ENCODE measurements at regions not wholly inside any gene's neighbourhood (a gene's known extent, or its start where the extent isn't known, plus 50 kb on each side); places are given as distances from the start of the nearest gene placed in this dataset.
"Not testable (repeated sequence)": the region's sequence is repeated elsewhere in the genome, so short reads cannot be mapped to it uniquely, and the experiment has no call there.

DNA sequence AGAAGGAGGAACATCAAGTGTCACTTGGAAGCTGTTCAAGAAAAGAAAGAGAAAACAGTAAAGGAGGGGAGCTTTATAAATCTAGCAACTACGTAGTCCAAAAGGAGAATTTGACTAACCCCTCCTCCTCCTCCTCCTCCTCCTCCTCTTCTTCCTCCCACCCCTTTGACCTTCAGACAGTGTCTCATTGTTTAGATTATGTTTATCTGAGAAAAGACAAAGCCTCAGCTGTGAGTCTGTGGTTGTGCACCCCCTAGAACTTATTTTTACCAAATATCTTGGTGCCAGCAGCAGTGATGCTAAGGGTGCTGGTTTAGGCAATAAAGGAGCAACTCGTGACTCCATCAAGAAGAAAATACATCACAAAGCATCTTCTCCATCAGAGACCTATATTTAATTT, 68.9 kb upstream of the BMP2K start:
- H3K4me3 ChIP-seq (ENCODE audit: low read length) = no peak overlapping the region
- no peaks in the 10 kb centered on the region for H3K4me1 ChIP-seq (ENCODE audit: control insufficient read depth, insufficient read depth, low read length)
- WGBS (ENCODE audit: insufficient coverage) = no CpG with 5 or more reads among the region's 2 CpGs
- H3K36me3 ChIP-seq (ENCODE audit: control insufficient read depth, insufficient read depth, low read length) = no peaks in the 10 kb centered on the region
- peaks cover 13% of the 10 kb centered on the region for H3K9me3 ChIP-seq (replicated peaks; ENCODE audit: control insufficient read depth, low read depth, low read length)
- H3K27me3 ChIP-seq (ENCODE audit: control insufficient read depth, insufficient read depth, low read length) = no peaks in the 10 kb centered on the region
- no peak overlapping the region for H3K27ac ChIP-seq (ENCODE audit: low read length)
- no peak for DNase-seq

GRCh38 chr4:78707793-78708192, 68.4 kb upstream of the BMP2K start:
- DNase-seq = no peak
- H3K9me3 ChIP-seq (replicated peaks; ENCODE audit: control insufficient read depth, low read depth, low read length) = peaks cover 10% of the 10 kb centered on the region
- no peaks in the 10 kb centered on the region for H3K27me3 ChIP-seq (ENCODE audit: control insufficient read depth, insufficient read depth, low read length)
- no CpG with 5 or more reads among the region's 5 CpGs for WGBS (ENCODE audit: insufficient coverage)
- H3K36me3 ChIP-seq (ENCODE audit: control insufficient read depth, insufficient read depth, low read length) = no peaks in the 10 kb centered on the region
- H3K4me1 ChIP-seq (ENCODE audit: control insufficient read depth, insufficient read depth, low read length) = no peaks in the 10 kb centered on the region
- H3K4me3 ChIP-seq (ENCODE audit: low read length) = no peak overlapping the region
- no peak overlapping the region for H3K27ac ChIP-seq (ENCODE audit: low read length)

DNA sequence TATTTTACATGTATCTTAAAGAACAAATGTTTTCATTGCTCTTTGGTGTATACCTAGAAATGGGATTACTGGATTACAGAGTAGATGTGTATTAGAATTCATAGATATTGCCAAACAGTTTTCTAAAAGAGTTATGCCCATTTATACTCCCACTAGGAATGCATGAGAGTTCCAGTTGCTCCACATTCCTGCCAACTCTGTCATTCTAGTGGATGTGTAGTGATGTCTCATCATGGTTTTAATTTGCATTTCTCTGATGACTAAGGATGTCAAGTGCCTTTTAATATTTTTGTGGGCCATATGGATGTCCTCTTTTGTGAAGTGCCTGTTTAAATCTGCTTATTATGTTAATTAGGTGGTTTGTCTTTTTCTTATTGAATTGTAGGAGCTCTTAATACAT, 65.6 kb upstream of the BMP2K start:
- Histone ChIP-seq H3K27ac (ENCODE audit: low read length) (no peak overlapping the region), H3K27me3 (ENCODE audit: control insufficient read depth, insufficient read depth, low read length) (no peaks in the 10 kb centered on the region), H3K4me1 (ENCODE audit: control insufficient read depth, insufficient read depth, low read length) (no peaks in the 10 kb centered on the region), H3K4me3 (ENCODE audit: low read length) (no peak overlapping the region), H3K9me3 (replicated peaks; ENCODE audit: control insufficient read depth, low read depth, low read length) (peaks cover 5% of the 10 kb centered on the region), H3K36me3 (ENCODE audit: control insufficient read depth, insufficient read depth, low read length) (no peaks in the 10 kb centered on the region)
- no peak for DNase-seq

- Histone ChIP-seq H3K4me1 (ENCODE audit: control insufficient read depth, insufficient read depth, low read length) (no peaks in the 10 kb centered on the region), H3K4me3 (ENCODE audit: low read length) (no peak overlapping the region), H3K9me3 (replicated peaks; ENCODE audit: control insufficient read depth, low read depth, low read length) (peaks cover 5% of the 10 kb centered on the region), H3K36me3 (ENCODE audit: control insufficient read depth, insufficient read depth, low read length) (no peaks in the 10 kb centered on the region), H3K27me3 (ENCODE audit: control insufficient read depth, insufficient read depth, low read length) (no peaks in the 10 kb centered on the region), H3K27ac (ENCODE audit: low read length) (no peak overlapping the region)
- DNase-seq = no peak
- WGBS (ENCODE audit: insufficient coverage) = 87% methylated on average over 2 of the region's 3 CpGs
Measured at GRCh38 chr4:78711676-78712075, 64.5 kb upstream of the BMP2K start.

- not testable (repeated sequence) for H3K4me3 ChIP-seq (ENCODE audit: low read length); H3K4me1 ChIP-seq (ENCODE audit: control insufficient read depth, insufficient read depth, low read length); H3K9me3 ChIP-seq (replicated peaks; ENCODE audit: control insufficient read depth, low read depth, low read length); H3K27me3 ChIP-seq (ENCODE audit: control insufficient read depth, insufficient read depth, low read length); DNase-seq; H3K36me3 ChIP-seq (ENCODE audit: control insufficient read depth, insufficient read depth, low read length); H3K27ac ChIP-seq (ENCODE audit: low read length)
- 60% methylated on average over 1 of the region's 4 CpGs for WGBS (ENCODE audit: insufficient coverage)
Measured at GRCh38 chr4:78714598-78714997, 61.6 kb upstream of the BMP2K start.

DNA sequence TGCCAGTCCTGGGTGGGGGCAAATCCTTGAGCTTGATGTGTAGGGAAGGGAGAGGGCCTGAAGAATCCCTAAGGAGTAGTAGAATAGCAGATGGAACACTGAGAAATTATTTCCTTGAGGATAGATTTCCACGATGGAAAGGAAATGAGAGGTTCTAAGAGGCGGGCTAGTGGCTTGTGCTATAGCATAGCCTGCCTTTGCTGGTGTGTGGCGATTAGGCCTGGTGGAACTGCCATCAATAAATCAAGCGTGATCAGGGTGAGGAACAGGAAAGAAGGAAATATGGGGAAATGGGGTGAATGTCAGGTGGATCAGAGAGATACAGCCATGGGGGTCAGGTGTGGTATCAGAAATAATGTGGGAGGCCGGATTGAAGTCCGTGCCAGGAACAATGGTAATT, 60.8 kb upstream of the BMP2K start:
- not testable (repeated sequence) for H3K4me3 ChIP-seq (ENCODE audit: low read length); DNase-seq; H3K27me3 ChIP-seq (ENCODE audit: control insufficient read depth, insufficient read depth, low read length); H3K9me3 ChIP-seq (replicated peaks; ENCODE audit: control insufficient read depth, low read depth, low read length); H3K36me3 ChIP-seq (ENCODE audit: control insufficient read depth, insufficient read depth, low read length); H3K4me1 ChIP-seq (ENCODE audit: control insufficient read depth, insufficient read depth, low read length); H3K27ac ChIP-seq (ENCODE audit: low read length)
- 76% methylated on average over 2 of the region's 6 CpGs for WGBS (ENCODE audit: insufficient coverage)

GRCh38 chr4:78717712-78718111, 58.4 kb upstream of the BMP2K start:
- not testable (repeated sequence) for H3K36me3 ChIP-seq (ENCODE audit: control insufficient read depth, insufficient read depth, low read length); H3K27ac ChIP-seq (ENCODE audit: low read length); H3K4me3 ChIP-seq (ENCODE audit: low read length); H3K27me3 ChIP-seq (ENCODE audit: control insufficient read depth, insufficient read depth, low read length); H3K9me3 ChIP-seq (replicated peaks; ENCODE audit: control insufficient read depth, low read depth, low read length); DNase-seq; H3K4me1 ChIP-seq (ENCODE audit: control insufficient read depth, insufficient read depth, low read length)
- 80% methylated on average over 7 of the region's 8 CpGs for WGBS (ENCODE audit: insufficient coverage)

DNA sequence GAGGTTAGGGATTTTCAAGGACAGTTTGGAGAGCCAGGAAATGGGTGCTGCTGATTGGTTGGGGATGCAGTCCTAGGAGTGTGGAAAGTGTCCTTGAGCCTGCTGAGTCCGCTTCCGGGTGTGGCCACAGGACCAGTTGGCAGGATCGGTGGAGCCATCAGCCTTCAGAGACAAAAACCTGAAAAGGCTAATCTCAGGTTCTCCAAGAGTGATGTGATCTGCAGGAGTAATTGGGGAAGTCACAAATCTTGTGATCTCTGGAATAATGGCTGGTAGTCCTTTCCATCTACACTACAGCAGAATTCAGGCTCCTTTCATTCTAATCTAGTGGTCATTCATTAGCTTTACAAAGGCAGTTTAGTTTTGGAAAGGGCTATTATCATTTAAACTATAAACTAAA, 55.9 kb upstream of the BMP2K start:
- Histone ChIP-seq H3K27ac (ENCODE audit: low read length) (no peak overlapping the region), H3K4me1 (ENCODE audit: control insufficient read depth, insufficient read depth, low read length) (peaks cover 3% of the 10 kb centered on the region), H3K9me3 (replicated peaks; ENCODE audit: control insufficient read depth, low read depth, low read length) (no peaks in the 10 kb centered on the region), H3K36me3 (ENCODE audit: control insufficient read depth, insufficient read depth, low read length) (no peaks in the 10 kb centered on the region), H3K4me3 (ENCODE audit: low read length) (no peak overlapping the region), H3K27me3 (ENCODE audit: control insufficient read depth, insufficient read depth, low read length) (no peaks in the 10 kb centered on the region)
- no peak for DNase-seq
- WGBS (ENCODE audit: insufficient coverage) = 100% methylated on average over 2 of the region's 3 CpGs

- no peaks in the 10 kb centered on the region for H3K9me3 ChIP-seq (replicated peaks; ENCODE audit: control insufficient read depth, low read depth, low read length)
- no peaks in the 10 kb centered on the region for H3K36me3 ChIP-seq (ENCODE audit: control insufficient read depth, insufficient read depth, low read length)
- DNase-seq = peak; percentile 60
- no peak overlapping the region for H3K4me3 ChIP-seq (ENCODE audit: low read length)
- H3K4me1 ChIP-seq (ENCODE audit: control insufficient read depth, insufficient read depth, low read length) = peaks cover 3% of the 10 kb centered on the region
- no peak overlapping the region for H3K27ac ChIP-seq (ENCODE audit: low read length)
- H3K27me3 ChIP-seq (ENCODE audit: control insufficient read depth, insufficient read depth, low read length) = no peaks in the 10 kb centered on the region
- WGBS (ENCODE audit: insufficient coverage) = 62% methylated on average over 3 of the region's 10 CpGs
Measured at GRCh38 chr4:78720994-78721677, 55.0 kb upstream of the BMP2K start.

DNA sequence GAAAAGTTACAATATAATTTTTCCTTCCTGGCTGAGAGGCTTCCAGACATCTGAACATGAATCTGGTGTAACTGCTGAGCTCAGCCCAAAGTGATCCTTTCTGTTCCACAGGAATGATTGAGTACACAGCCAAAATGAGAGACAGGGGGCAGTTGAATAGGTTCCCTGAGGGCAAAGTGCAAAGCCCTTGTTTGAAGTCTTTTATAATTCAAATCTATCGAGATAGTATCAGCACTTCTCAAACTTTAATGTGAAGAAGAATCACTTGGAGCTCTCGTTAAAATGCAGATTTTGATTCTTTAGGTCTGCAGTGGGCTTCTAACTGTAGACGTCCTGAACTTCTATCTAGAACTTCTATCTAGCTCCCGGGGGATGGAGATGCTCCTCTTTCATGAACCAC, 54.4 kb upstream of the BMP2K start:
- H3K27ac ChIP-seq (ENCODE audit: low read length) = no peak overlapping the region
- H3K27me3 ChIP-seq (ENCODE audit: control insufficient read depth, insufficient read depth, low read length) = no peaks in the 10 kb centered on the region
- H3K4me1 ChIP-seq (ENCODE audit: control insufficient read depth, insufficient read depth, low read length) = peaks cover 3% of the 10 kb centered on the region
- WGBS (ENCODE audit: insufficient coverage) = 80% methylated on average over 2 of the region's 4 CpGs
- no peaks in the 10 kb centered on the region for H3K36me3 ChIP-seq (ENCODE audit: control insufficient read depth, insufficient read depth, low read length)
- DNase-seq = no peak
- no peaks in the 10 kb centered on the region for H3K9me3 ChIP-seq (replicated peaks; ENCODE audit: control insufficient read depth, low read depth, low read length)
- H3K4me3 ChIP-seq (ENCODE audit: low read length) = no peak overlapping the region

- peak; percentile 14 for DNase-seq
- H3K4me1 ChIP-seq (ENCODE audit: control insufficient read depth, insufficient read depth, low read length) = peaks cover 3% of the 10 kb centered on the region
- no peaks in the 10 kb centered on the region for H3K9me3 ChIP-seq (replicated peaks; ENCODE audit: control insufficient read depth, low read depth, low read length)
- no peak overlapping the region for H3K4me3 ChIP-seq (ENCODE audit: low read length)
- 13% methylated on average over 1 of the region's 5 CpGs for WGBS (ENCODE audit: insufficient coverage)
- H3K27ac ChIP-seq (ENCODE audit: low read length) = no peak overlapping the region
- H3K36me3 ChIP-seq (ENCODE audit: control insufficient read depth, insufficient read depth, low read length) = no peaks in the 10 kb centered on the region
- no peaks in the 10 kb centered on the region for H3K27me3 ChIP-seq (ENCODE audit: control insufficient read depth, insufficient read depth, low read length)
Measured at GRCh38 chr4:78722320-78722719, 53.8 kb upstream of the BMP2K start.

All from muscle of leg (tissue), 3 donors.